Parathyroid adenoma (tissue), 2 donors: ENCODE measurements at regions not wholly inside any gene's neighbourhood (a gene's known extent, or its start where the extent isn't known, plus 50 kb on each side); places are given as distances from the start of the nearest gene placed in this dataset.

Experiments used
- H2AFZ ChIP-seq: fragments of 300-600 bp; sonication (generic); one replicate; pipeline ENCODE4 v1.7.0; 2017; ENCODE audit warnings: antibody characterized with exemption, mild to moderate bottlenecking
- H3K27ac ChIP-seq: fragments of 300-600 bp; sonication (generic); one replicate; pipeline ENCODE4 v1.7.0; 2017
- H3K27me3 ChIP-seq: fragments of 300-600 bp; sonication (generic); one replicate; pipeline ENCODE4 v1.7.0; 2017; ENCODE audit warnings: low read length; ENCODE audit not compliant: control insufficient read depth, insufficient read depth
- H3K36me3 ChIP-seq: fragments of 300-600 bp; sonication (generic); one replicate; pipeline ENCODE4 v1.7.0; 2017; ENCODE audit warnings: low read length; ENCODE audit not compliant: control insufficient read depth, insufficient read depth
- H3K4me1 ChIP-seq: fragments of 300-600 bp; sonication (generic); one replicate; pipeline ENCODE4 v1.7.0; 2017; ENCODE audit warnings: control low read depth
- H3K4me2 ChIP-seq: fragments of 300-600 bp; sonication (generic); one replicate; pipeline ENCODE4 v1.7.0; 2017; ENCODE audit warnings: low read length
- H3K4me3 ChIP-seq: fragments of 300-600 bp; sonication (generic); one replicate; pipeline ENCODE4 v1.7.0; 2017; ENCODE audit warnings: low read depth, low read length
- H3K79me2 ChIP-seq: fragments of 300-600 bp; sonication (generic); one replicate; pipeline ENCODE4 v1.7.0; 2017; ENCODE audit warnings: control low read depth
- H3K9ac ChIP-seq: fragments of 300-600 bp; sonication (generic); one replicate; pipeline ENCODE4 v1.7.0; 2017; ENCODE audit warnings: mild to moderate bottlenecking
- H3K9me3 ChIP-seq: fragments of 300-600 bp; sonication (generic); one replicate; pipeline ENCODE4 v1.7.0; 2017; ENCODE audit warnings: low read length; ENCODE audit not compliant: control insufficient read depth
- CTCF ChIP-seq: fragments of 300-600 bp; sonication (generic); IDR thresholded peaks from one replicate; pipeline ENCODE4 v1.7.0; 2017; ENCODE audit warnings: antibody characterized with exemption, mild to moderate bottlenecking
- donor health status: primary hyperparathyroidism.

- no peak for TF ChIP-seq CTCF
- no peaks in the 10 kb centered on the region for H3K4me1 ChIP-seq
Measured at GRCh38 chr21:28794371-28794851, 198.3 kb downstream of the LTN1 start.

DNA sequence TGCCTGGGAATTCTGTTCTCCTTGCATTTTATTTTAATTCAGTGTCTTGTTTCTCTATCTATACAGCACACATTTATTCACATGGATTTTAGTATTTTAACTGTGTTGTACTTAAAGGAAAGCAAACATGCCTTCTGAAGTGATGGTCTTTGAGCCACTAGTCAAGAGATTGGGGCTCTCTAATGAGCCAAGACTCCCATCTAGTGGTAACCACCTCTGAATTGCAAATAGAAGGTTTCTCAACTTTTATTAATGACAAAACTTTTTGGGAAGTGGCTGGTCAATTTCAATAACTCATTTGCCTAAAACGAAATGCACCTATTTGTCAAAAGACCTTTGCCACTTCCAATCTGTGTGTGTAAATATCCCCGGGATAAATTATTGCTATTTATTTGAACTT, 199.6 kb downstream of the LTN1 start:
- TF ChIP-seq CTCF = no peak
- no peaks in the 10 kb centered on the region for H3K36me3 ChIP-seq
- no peaks in the 10 kb centered on the region for H3K27me3 ChIP-seq
- H3K4me2 ChIP-seq = no peak overlapping the region
- H3K27ac ChIP-seq = no peak overlapping the region
- H3K9me3 ChIP-seq = no peaks in the 10 kb centered on the region
- no peaks in the 10 kb centered on the region for H3K4me1 ChIP-seq
- H3K79me2 ChIP-seq = no peaks in the 10 kb centered on the region
- no peak overlapping the region for H3K9ac ChIP-seq
- no peak overlapping the region for H2AFZ ChIP-seq
- H3K4me3 ChIP-seq = no peak overlapping the region

More at GRCh38 chr21:28794371-28794851, 198.3 kb downstream of the LTN1 start:
- Histone ChIP-seq H3K27ac (no peak overlapping the region), H3K4me2 (no peak overlapping the region), H3K79me2 (no peaks in the 10 kb centered on the region), H3K27me3 (no peaks in the 10 kb centered on the region), H2AFZ (no peak overlapping the region), H3K4me3 (no peak overlapping the region), H3K9ac (no peak overlapping the region), H3K36me3 (no peaks in the 10 kb centered on the region), H3K9me3 (no peaks in the 10 kb centered on the region)

DNA sequence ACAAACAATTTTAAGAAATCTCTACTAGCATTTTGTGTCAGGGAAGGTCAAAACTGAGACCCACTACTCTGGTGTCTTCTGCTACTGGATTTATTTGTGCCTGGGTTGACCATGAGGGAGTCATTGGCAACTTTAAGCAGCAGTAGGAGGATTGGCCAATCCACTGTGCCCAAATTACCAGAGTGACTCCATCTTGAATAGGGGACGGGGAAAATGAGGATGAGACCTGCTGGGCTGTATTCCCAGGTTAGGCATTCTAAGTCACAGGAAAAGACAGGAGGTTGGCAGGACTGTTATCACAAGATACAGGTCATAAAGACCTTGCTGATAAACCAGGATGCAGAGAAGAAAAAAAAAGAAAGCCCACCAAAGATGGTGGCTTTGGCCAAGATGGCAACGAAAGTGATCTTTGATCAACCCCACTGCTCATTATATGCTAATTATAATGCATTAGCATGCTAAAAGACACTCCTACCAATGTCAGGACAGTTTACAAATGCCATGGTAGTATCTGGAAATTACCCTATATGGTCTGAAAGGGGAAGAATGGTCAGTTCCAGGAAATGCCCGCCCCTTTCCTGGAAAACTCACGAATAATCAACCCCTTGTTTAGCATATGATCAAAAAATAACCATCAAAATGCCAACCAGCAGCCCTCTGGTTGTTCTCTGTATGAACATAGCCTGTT, 200.9 kb downstream of the LTN1 start:
- Histone ChIP-seq H3K4me2 (no peak overlapping the region), H3K4me1 (no peaks in the 10 kb centered on the region), H3K9me3 (no peaks in the 10 kb centered on the region), H3K4me3 (no peak overlapping the region), H3K79me2 (no peaks in the 10 kb centered on the region), H3K27me3 (no peaks in the 10 kb centered on the region), H3K27ac (no peak overlapping the region), H3K36me3 (no peaks in the 10 kb centered on the region), H3K9ac (no peak overlapping the region), H2AFZ (no peak overlapping the region)
- no peak for TF ChIP-seq CTCF

GRCh38 chr21:28790335-28790734, 202.3 kb downstream of the LTN1 start:
- TF ChIP-seq CTCF = no peak
- H3K4me1 ChIP-seq = no peaks in the 10 kb centered on the region
- no peak overlapping the region for H2AFZ ChIP-seq
- no peaks in the 10 kb centered on the region for H3K36me3 ChIP-seq
- H3K4me2 ChIP-seq = no peak overlapping the region
- H3K79me2 ChIP-seq = no peaks in the 10 kb centered on the region
- H3K27me3 ChIP-seq = no peaks in the 10 kb centered on the region
- H3K9me3 ChIP-seq = no peaks in the 10 kb centered on the region
- H3K27ac ChIP-seq = no peak overlapping the region
- H3K4me3 ChIP-seq = no peak overlapping the region
- no peak overlapping the region for H3K9ac ChIP-seq

DNA sequence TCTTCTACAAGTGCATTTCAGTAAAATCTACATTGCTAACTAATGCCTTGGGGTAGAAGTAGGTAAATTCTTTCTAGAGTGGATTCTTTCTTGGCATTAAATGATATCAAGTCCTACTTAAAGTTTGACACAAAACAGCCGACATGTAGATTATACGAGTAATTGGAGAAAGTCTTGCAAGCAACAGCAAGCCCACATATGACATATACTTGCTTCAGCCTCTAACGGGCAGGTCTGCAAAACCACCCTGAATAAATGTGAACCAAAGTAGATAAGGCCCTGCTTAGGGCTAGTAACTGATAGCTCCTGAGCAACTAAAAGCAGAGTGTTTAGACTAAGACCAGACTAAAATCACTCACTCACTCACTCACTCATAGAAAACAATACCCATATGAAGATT, 203.2 kb downstream of the LTN1 start:
- no peak overlapping the region for H3K27ac ChIP-seq
- H3K4me1 ChIP-seq = no peaks in the 10 kb centered on the region
- no peaks in the 10 kb centered on the region for H3K36me3 ChIP-seq
- H3K4me3 ChIP-seq = no peak overlapping the region
- no peaks in the 10 kb centered on the region for H3K27me3 ChIP-seq
- H3K9me3 ChIP-seq = no peaks in the 10 kb centered on the region
- no peak for TF ChIP-seq CTCF
- no peak overlapping the region for H3K4me2 ChIP-seq
- H2AFZ ChIP-seq = no peak overlapping the region
- H3K79me2 ChIP-seq = no peaks in the 10 kb centered on the region
- H3K9ac ChIP-seq = no peak overlapping the region
